Smooth muscle cell (in vitro differentiated cells): ENCODE measurements at regions not wholly inside any gene's neighbourhood (a gene's known extent, or its start where the extent isn't known, plus 50 kb on each side); places are given as distances from the start of the nearest gene placed in this dataset.

Experiments
- DNase-seq: peaks from one replicate; lab custom pipeline; 2025; ENCODE audit not compliant: unreplicated experiment; lab: John Stamatoyannopoulos, UW
- H2AFZ ChIP-seq: fragments of 200-600 bp; sonication (generic); 2 replicates; pipeline ENCODE4 v1.6.0; 2016; ENCODE audit warnings: antibody characterized with exemption, low read depth, mild to moderate bottlenecking
- H3F3A ChIP-seq: fragments of 200-600 bp; sonication (generic); 2 replicates; pipeline ENCODE4 v1.6.0; 2017; ENCODE audit warnings: antibody characterized with exemption, low read depth
- H3K27ac ChIP-seq: fragments of 200-600 bp; sonication (generic); 2 replicates; pipeline ENCODE4 v1.5.1; 2016; ENCODE audit warnings: low read depth, mild to moderate bottlenecking
- H3K27me3 ChIP-seq: fragments of 200-600 bp; sonication (generic); 2 replicates; pipeline ENCODE4 v1.6.1; 2016; ENCODE audit warnings: low read depth, mild to moderate bottlenecking
- H3K36me3 ChIP-seq: fragments of 200-600 bp; sonication (generic); 2 replicates; pipeline ENCODE4 v1.5.1; 2016; ENCODE audit warnings: low read depth
- H3K4me1 ChIP-seq: fragments of 200-600 bp; sonication (generic); 2 replicates; pipeline ENCODE4 v1.5.1; 2016; ENCODE audit warnings: low read depth
- H3K4me2 ChIP-seq: fragments of 200-600 bp; sonication (generic); 2 replicates; pipeline ENCODE4 v1.6.0; 2016; ENCODE audit warnings: mild to moderate bottlenecking
- H3K4me3 ChIP-seq: fragments of 200-600 bp; sonication (generic); 2 replicates; pipeline ENCODE4 v1.5.1; 2016; ENCODE audit warnings: mild to moderate bottlenecking
- H3K79me2 ChIP-seq: fragments of 200-600 bp; sonication (generic); 2 replicates; pipeline ENCODE4 v1.6.0; 2016; ENCODE audit warnings: low read depth, mild to moderate bottlenecking
- H3K9ac ChIP-seq: fragments of 200-600 bp; sonication (generic); 2 replicates; pipeline ENCODE4 v1.6.0; 2016; ENCODE audit warnings: low read depth
- H3K9me3 ChIP-seq: fragments of 200-600 bp; sonication (generic); replicated peaks from 2 replicates; pipeline ENCODE4 v1.5.1; 2016; ENCODE audit warnings: low read depth
- H4K20me1 ChIP-seq: fragments of 200-600 bp; sonication (generic); 2 replicates; pipeline ENCODE4 v1.6.0; 2016; ENCODE audit warnings: low read depth
- CTCF ChIP-seq: fragments of 200-600 bp; sonication (generic); IDR thresholded peaks from 2 replicates; pipeline ENCODE4 v1.5.1; 2017; ENCODE audit warnings: borderline replicate concordance, mild to moderate bottlenecking, antibody characterized with exemption; ENCODE audit not compliant: insufficient read depth, poor library complexity, severe bottlenecking
- WGBS: methylation state at CpG from one replicate; pipeline ENCODE4 v1.1.7; 2016; ENCODE audit warnings: low lambda C conversion rate; 5-methylcytosine and 5-hydroxymethylcytosine counted together

- TF ChIP-seq CTCF, result no peak
- no peaks in the 10 kb centered on the region for H3K4me1 ChIP-seq
- H2AFZ ChIP-seq, result no peak overlapping the region
- H3K9me3 ChIP-seq, result no peaks in the 10 kb centered on the region
- H3K9ac ChIP-seq, result no peak overlapping the region
- DNase-seq, result no peak
- no peak overlapping the region for H3K27ac ChIP-seq
- WGBS, result 98% methylated on average over 2 of the region's 2 CpGs
- H3K4me2 ChIP-seq, result no peak overlapping the region
- H3K36me3 ChIP-seq, result no peaks in the 10 kb centered on the region
- no peaks in the 10 kb centered on the region for H3F3A ChIP-seq
- H3K27me3 ChIP-seq, result no peaks in the 10 kb centered on the region
- no peaks in the 10 kb centered on the region for H4K20me1 ChIP-seq
- no peaks in the 10 kb centered on the region for H3K79me2 ChIP-seq
- no peak overlapping the region for H3K4me3 ChIP-seq
Measured at GRCh38 chr4:33316033-33316432, 2595.9 kb downstream of the PCDH7 start.

- WGBS, result 92% methylated on average over 3 of the region's 3 CpGs
- no peaks in the 10 kb centered on the region for H3K9me3 ChIP-seq
- TF ChIP-seq CTCF, result no peak
Measured at GRCh38 chr4:33316578-33316977, 2596.4 kb downstream of the PCDH7 start.

GRCh38 chr4:33323393-33323792 lies 2603.2 kb downstream of the PCDH7 start:
- no peak overlapping the region for H2AFZ ChIP-seq
- no peaks in the 10 kb centered on the region for H3K9me3 ChIP-seq
- no peaks in the 10 kb centered on the region for H3F3A ChIP-seq
- no peaks in the 10 kb centered on the region for H3K79me2 ChIP-seq
- H3K27ac ChIP-seq, result no peak overlapping the region
- H3K27me3 ChIP-seq, result no peaks in the 10 kb centered on the region
- no peak overlapping the region for H3K4me3 ChIP-seq
- H3K4me2 ChIP-seq, result no peak overlapping the region
- no peaks in the 10 kb centered on the region for H3K4me1 ChIP-seq
- no peak for DNase-seq
- no peak overlapping the region for H3K9ac ChIP-seq
- WGBS, result 100% methylated on average over 1 of the region's 1 CpG
- H3K36me3 ChIP-seq, result no peaks in the 10 kb centered on the region
- no peak for TF ChIP-seq CTCF
- H4K20me1 ChIP-seq, result no peaks in the 10 kb centered on the region

More at GRCh38 chr4:33316578-33316977, 2596.4 kb downstream of the PCDH7 start:
- no peaks in the 10 kb centered on the region for H3K4me1 ChIP-seq
- no peak overlapping the region for H3K4me2 ChIP-seq
- H3K27me3 ChIP-seq, result no peaks in the 10 kb centered on the region
- no peak overlapping the region for H3K4me3 ChIP-seq
- no peak overlapping the region for H3K27ac ChIP-seq
- no peaks in the 10 kb centered on the region for H3F3A ChIP-seq
- H4K20me1 ChIP-seq, result no peaks in the 10 kb centered on the region
- no peak for DNase-seq
- H3K9ac ChIP-seq, result no peak overlapping the region
- H2AFZ ChIP-seq, result no peak overlapping the region
- no peaks in the 10 kb centered on the region for H3K79me2 ChIP-seq
- no peaks in the 10 kb centered on the region for H3K36me3 ChIP-seq

GRCh38 chr4:33334416-33334815 lies 2614.2 kb downstream of the PCDH7 start:
- H3K79me2 ChIP-seq, result no peaks in the 10 kb centered on the region
- H3K4me3 ChIP-seq, result no peak overlapping the region
- peaks cover 17% of the 10 kb centered on the region for H3K9me3 ChIP-seq
- no peak overlapping the region for H3K9ac ChIP-seq
- no peaks in the 10 kb centered on the region for H4K20me1 ChIP-seq
- no peaks in the 10 kb centered on the region for H3K4me1 ChIP-seq
- TF ChIP-seq CTCF, result no peak
- no peaks in the 10 kb centered on the region for H3F3A ChIP-seq
- H3K36me3 ChIP-seq, result no peaks in the 10 kb centered on the region
- 82% methylated on average over 2 of the region's 2 CpGs for WGBS
- H3K4me2 ChIP-seq, result no peak overlapping the region
- DNase-seq, result no peak
- H3K27me3 ChIP-seq, result no peaks in the 10 kb centered on the region
- no peak overlapping the region for H2AFZ ChIP-seq
- H3K27ac ChIP-seq, result no peak overlapping the region
